ENCODE measurements at regions not wholly inside any gene's neighbourhood (a gene's known extent, or its start where the extent isn't known, plus 50 kb on each side); places are given as distances from the start of the nearest gene placed in this dataset.

DNA sequence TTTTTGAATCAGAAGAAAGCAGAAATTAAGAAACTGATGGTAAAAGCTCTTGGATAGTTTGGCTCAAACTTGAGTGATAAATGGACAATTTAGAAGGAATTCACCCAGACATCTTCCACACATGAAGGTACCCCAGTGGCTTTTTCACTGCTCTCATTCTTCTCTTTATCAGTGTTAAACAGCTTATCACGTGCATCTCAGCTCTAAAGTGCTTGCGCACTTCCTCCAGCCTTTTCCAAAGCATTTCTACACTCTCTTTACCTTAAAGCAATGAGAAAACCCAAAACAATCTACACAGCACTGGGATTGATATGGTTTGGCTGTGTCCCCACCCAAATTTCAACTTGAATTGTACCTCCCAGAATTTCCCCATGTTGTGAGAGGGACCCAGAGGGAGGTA, 509.1 kb upstream of the FAT1 start:
- Mint-ChIP-seq H3K36me3 (ENCODE audit: insufficient read depth in 1 of 3, low read depth in 3 of 3) (no peaks in the 10 kb centered on the region), H3K9me3 (no peaks in the 10 kb centered on the region), H3K4me3 (no peak overlapping the region), H3K27ac (no peak overlapping the region), H3K4me1 (0 out of 4 replicates have a peak, but pooled peaks cover 0 to 3% of the 10 kb centered on the region in 2 experiments), H3K27me3 (ENCODE audit: low read depth) (no peaks in the 10 kb centered on the region)
- H3K79me2 ChIP-seq (ENCODE audit: insufficient read depth, low read length): no peaks in the 10 kb centered on the region
- no peak for TF ChIP-seq CTCF (conservative IDR thresholded peaks at IDR 0.05)
- H4K20me1 ChIP-seq (ENCODE audit: control insufficient read depth, insufficient read depth, insufficient read length): no peaks in the 10 kb centered on the region
- H2AK5ac ChIP-seq (ENCODE audit: insufficient read length, low read length): no peak overlapping the region
- no CpG with 5 or more reads among the region's 2 CpGs for WGBS (ENCODE audit: extremely low coverage, insufficient read length, low lambda C conversion rate)
- H3K56ac ChIP-seq (ENCODE audit: insufficient read length, low read depth, low read length): no peak overlapping the region
- no peak overlapping the region for H3T11ph ChIP-seq (ENCODE audit: low read length)
- H3K9ac ChIP-seq (ENCODE audit: extremely low read depth, insufficient read length, low read length): no peak overlapping the region
- no peaks in the 10 kb centered on the region for H3K79me1 ChIP-seq (ENCODE audit: insufficient read depth, low read depth, low read length, poor library complexity, severe bottlenecking)
- H4K5ac ChIP-seq (ENCODE audit: insufficient read length, low read depth, low read length): no peak overlapping the region
- H2BK5ac ChIP-seq (ENCODE audit: insufficient read length, low read length): no peak overlapping the region
- no peak overlapping the region for H3K23ac ChIP-seq (ENCODE audit: insufficient read length, low read depth, low read length)
- H3K4me2 ChIP-seq (ENCODE audit: insufficient read depth, insufficient read length, low read length): no peak overlapping the region
- no peak for DNase-seq
- no peak overlapping the region for H4K91ac ChIP-seq (ENCODE audit: insufficient read length, low read depth, low read length)
- no peak overlapping the region for H2BK20ac ChIP-seq (ENCODE audit: low read depth, low read length, poor library complexity, severe bottlenecking)
- H2AFZ ChIP-seq (ENCODE audit: low read length): no peak overlapping the region
- no peaks in the 10 kb centered on the region for H3K23me2 ChIP-seq (ENCODE audit: insufficient read length, low read depth, low read length, poor library complexity, severe bottlenecking)
- H2BK120ac ChIP-seq (ENCODE audit: low read depth, low read length, poor library complexity, severe bottlenecking): no peak overlapping the region
- H4K8ac ChIP-seq (replicated peaks; ENCODE audit: insufficient read length, low read depth, low read length): no peak overlapping the region
- no peak overlapping the region for H3K4ac ChIP-seq (ENCODE audit: low read depth, low read length)
- no peak overlapping the region for H3K18ac ChIP-seq (ENCODE audit: insufficient read length, low read depth, low read length)
- no peaks in the 10 kb centered on the region for H3K4me1 ChIP-seq (ENCODE audit: insufficient read depth, low read length)
- no peak overlapping the region for H2BK15ac ChIP-seq (ENCODE audit: low read depth, low read length)
- H2BK12ac ChIP-seq (ENCODE audit: insufficient read length, low read depth, low read length): no peak overlapping the region
- no peaks in the 10 kb centered on the region for H3K9me3 ChIP-seq (ENCODE audit: control insufficient read depth, low read depth, low read length)
- no peaks in the 10 kb centered on the region for H3K27me3 ChIP-seq (ENCODE audit: insufficient read depth, low read length)
- H3K27ac ChIP-seq (ENCODE audit: insufficient read length, low read depth, low read length): no peak overlapping the region
- no peak overlapping the region for H3K14ac ChIP-seq (ENCODE audit: insufficient read depth, low read length)
